ENCODE measurements at regions not wholly inside any gene's neighbourhood (a gene's known extent, or its start where the extent isn't known, plus 50 kb on each side); places are given as distances from the start of the nearest gene placed in this dataset.

DNA sequence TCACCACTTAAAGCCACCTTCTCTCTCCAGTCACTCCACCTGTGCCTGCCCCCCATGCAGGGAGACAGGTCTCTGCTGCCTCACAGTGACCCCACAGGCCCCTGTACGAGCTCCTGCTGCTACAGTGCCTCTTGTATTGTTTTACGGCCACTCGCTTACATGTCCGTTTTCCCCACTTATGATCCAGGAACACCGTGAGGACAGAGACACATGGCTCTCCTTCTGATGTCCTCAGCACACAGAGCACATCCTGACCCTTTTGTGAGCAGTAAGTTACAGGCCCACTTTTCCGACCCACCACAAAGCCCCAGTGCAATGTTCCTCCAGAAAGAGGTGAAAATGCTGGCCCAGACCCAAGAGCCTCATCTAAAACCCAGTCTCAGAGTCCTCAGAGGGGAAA lies 84.8 kb upstream of the GNAO1 start:
- H3K4me1 Mint-ChIP-seq: no peaks in the 10 kb centered on the region
- DNase-seq (no peak), ATAC-seq (no peak)
- no peaks in the 10 kb centered on the region for H3K9me3 Mint-ChIP-seq
- no peak overlapping the region for H3K4me3 Mint-ChIP-seq
- H3K27ac Mint-ChIP-seq: peak overlapping the region in 1 of 2 donors; percentile 29
- peaks cover 22% of the 10 kb centered on the region for H3K27me3 Mint-ChIP-seq

GRCh38 chr16:56102906-56103305 lies 88.4 kb upstream of the GNAO1 start:
- Mint-ChIP-seq H3K4me3 (no peak overlapping the region), H3K27ac (no peak overlapping the region), H3K9me3 (no peaks in the 10 kb centered on the region), H3K4me1 (no peaks in the 10 kb centered on the region), H3K27me3 (peaks cover 41% of the 10 kb centered on the region)
- DNase-seq (no peak), ATAC-seq (no peak)

DNA sequence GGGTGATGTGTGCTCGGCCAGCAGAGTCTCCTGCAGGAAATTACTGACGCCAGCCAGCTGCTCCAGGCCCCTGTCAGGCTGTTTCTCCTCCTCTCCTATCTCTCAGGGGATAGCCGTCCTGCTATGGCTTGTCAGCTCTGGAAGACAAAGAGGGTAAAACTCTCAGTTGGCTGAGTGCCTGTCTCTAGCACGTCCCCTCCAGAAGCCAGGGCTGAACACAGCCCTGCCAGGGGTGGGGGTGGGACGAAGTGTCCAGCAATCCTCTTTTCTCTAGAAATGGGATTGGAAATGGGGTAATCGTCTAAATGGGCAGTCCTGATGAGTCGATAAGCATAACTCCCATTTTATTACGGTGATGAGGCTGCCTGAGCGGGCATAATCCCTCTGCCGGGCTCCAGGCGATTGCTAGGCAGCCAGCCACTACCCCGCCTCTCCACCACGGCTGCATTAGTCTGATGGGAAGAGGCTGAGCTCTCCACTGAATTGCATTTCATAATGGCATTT lies 89.1 kb upstream of the GNAO1 start:
- no peaks in the 10 kb centered on the region for H3K9me3 Mint-ChIP-seq
- no peaks in the 10 kb centered on the region for H3K4me1 Mint-ChIP-seq
- no peak overlapping the region for H3K4me3 Mint-ChIP-seq
- ATAC-seq (no peak), DNase-seq (no peak)
- H3K27me3 Mint-ChIP-seq: peaks cover 47% of the 10 kb centered on the region
- H3K27ac Mint-ChIP-seq: no peak overlapping the region

DNA sequence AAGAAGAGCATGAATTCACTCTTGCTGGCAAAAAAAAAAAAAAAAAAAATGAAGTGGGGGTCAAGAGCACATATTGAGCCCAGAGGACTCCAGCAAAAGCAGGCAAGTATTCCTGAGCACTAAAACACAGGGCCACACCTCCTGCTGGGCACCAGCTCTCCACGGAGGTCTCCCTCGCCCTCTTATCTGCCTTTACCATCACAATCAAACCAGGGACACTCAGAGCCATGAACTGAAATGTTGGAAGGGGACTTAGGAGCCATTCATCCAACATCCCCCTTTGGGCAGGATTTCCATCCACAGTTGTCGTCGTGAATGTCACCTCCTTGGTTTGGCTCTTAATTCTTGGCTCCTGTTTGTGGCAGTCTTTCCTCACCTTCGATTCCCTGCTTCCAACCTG lies 89.8 kb upstream of the GNAO1 start:
- ATAC-seq (no peak), DNase-seq (no peak)

GRCh38 chr16:56097306-56097705 lies 94.0 kb upstream of the GNAO1 start:
- no peaks in the 10 kb centered on the region for H3K9me3 Mint-ChIP-seq
- no peak for DNase-seq
- H3K4me3 Mint-ChIP-seq: no peak overlapping the region
- no peaks in the 10 kb centered on the region for H3K4me1 Mint-ChIP-seq
- peaks cover 25% of the 10 kb centered on the region for H3K27me3 Mint-ChIP-seq
- no peak for ATAC-seq
- no peak overlapping the region for H3K27ac Mint-ChIP-seq

More for the DNA sequence above, 89.8 kb upstream of the GNAO1 start:
- Mint-ChIP-seq H3K4me3 (no peak overlapping the region), H3K27ac (no peak overlapping the region), H3K27me3 (peaks cover 44% of the 10 kb centered on the region), H3K9me3 (no peaks in the 10 kb centered on the region), H3K4me1 (no peaks in the 10 kb centered on the region)

DNA sequence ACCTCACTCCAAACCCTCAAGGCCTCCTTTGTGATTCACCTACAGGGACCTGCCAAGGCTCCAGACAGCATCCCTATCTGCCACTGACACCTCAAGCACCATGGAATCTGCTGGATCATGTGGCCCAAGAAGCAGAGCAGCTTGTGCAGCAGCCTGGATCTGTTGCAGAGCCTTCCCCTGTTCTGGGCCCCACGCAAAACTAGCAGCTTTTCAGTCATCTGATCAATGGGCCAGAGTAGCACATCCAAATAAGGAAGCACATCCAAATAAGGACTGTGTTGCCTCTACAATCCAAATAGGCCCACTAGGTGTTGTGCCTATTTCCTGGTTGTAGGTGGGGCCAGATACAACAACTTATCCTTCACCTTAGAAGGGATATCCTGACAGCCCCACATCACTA lies 97.1 kb upstream of the GNAO1 start:
- ATAC-seq (no peak), DNase-seq (no peak)
- Mint-ChIP-seq H3K27me3 (peaks cover 19% of the 10 kb centered on the region), H3K4me1 (no peaks in the 10 kb centered on the region), H3K27ac (no peak overlapping the region), H3K9me3 (no peaks in the 10 kb centered on the region), H3K4me3 (no peak overlapping the region)

- Mint-ChIP-seq H3K4me1 (no peaks in the 10 kb centered on the region), H3K27me3 (peaks cover 8% of the 10 kb centered on the region), H3K9me3 (no peaks in the 10 kb centered on the region), H3K4me3 (no peak overlapping the region), H3K27ac (peak overlapping the region in 1 of 2 donors; percentile 26)
- DNase-seq (no peak), ATAC-seq (no peak)
Observed at GRCh38 chr16:56093055-56093454, 98.2 kb upstream of the GNAO1 start.

DNA sequence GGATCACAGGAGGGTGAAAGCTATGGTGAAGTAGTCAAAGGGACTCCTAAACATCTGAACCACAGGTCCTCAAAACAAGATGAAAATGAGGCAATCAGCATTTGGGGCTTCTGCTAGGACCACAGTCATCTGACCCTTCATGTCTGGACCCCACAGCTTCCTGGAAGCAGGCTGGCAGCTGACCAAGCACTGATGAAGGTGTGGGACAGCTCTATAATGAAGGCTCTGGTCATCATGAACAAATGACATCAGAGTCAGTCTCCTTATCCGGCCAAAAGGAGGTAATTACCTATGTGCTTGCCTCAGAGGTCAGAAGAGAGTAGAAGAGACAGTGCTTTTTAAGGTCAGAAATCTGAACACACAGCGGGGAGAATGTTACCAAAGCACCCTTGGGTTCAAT lies 101.2 kb upstream of the GNAO1 start:
- H3K27me3 Mint-ChIP-seq: peaks cover 18% of the 10 kb centered on the region
- ATAC-seq (no peak), DNase-seq (no peak)
- no peak overlapping the region for H3K4me3 Mint-ChIP-seq
- no peaks in the 10 kb centered on the region for H3K4me1 Mint-ChIP-seq
- no peak overlapping the region for H3K27ac Mint-ChIP-seq
- no peaks in the 10 kb centered on the region for H3K9me3 Mint-ChIP-seq

DNA sequence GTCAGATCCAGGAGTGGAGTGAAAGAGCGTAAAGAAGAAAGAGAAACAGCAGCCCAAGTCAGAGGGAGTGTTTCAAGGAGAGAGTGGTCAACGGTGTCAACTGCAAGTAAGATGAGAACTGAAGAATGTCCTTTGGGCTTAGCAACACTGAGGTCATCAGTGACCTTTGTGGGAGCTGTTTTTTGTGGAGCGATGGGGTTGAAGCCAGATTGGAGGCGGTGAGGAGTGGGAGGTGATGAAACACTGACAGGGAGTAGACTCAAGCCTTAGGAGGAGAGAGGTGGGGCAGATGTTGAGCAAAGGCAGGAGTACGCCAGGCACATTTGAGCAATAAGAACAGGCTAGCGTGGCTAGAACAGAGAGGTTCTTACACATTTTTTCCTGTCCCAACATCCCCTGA lies 103.7 kb upstream of the GNAO1 start:
- Mint-ChIP-seq H3K27me3 (peaks cover 29% of the 10 kb centered on the region), H3K4me1 (no peaks in the 10 kb centered on the region), H3K4me3 (no peak overlapping the region), H3K27ac (peak overlapping the region in 1 of 2 donors; percentile 6), H3K9me3 (peaks cover 0 to 8% of the 10 kb centered on the region in 2 donors)
- DNase-seq (no peak), ATAC-seq (no peak)

DNA sequence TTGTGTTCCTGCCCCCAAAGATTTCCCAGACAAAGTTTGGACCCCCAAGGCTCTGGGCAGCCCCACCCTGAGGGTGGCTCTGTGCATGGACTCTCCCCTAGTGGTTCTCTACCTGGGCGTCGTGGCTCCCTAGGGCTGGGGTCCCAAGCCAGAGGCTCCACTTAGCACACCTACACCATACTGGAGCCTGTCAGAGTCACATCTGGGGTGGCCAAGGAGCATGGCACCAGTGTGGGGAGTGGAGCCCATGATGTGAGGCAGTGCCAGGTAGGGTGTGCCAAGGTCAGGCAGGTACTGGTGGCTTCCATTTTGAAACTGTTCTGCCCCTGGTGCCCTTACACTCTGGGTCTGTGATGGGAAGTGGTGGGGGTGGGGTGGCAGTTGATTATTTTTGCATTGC lies 109.9 kb upstream of the GNAO1 start:
- Mint-ChIP-seq H3K9me3 (peaks cover 5 to 8% of the 10 kb centered on the region in 2 donors), H3K27ac (no peak overlapping the region)
- ATAC-seq: no peak

DNA sequence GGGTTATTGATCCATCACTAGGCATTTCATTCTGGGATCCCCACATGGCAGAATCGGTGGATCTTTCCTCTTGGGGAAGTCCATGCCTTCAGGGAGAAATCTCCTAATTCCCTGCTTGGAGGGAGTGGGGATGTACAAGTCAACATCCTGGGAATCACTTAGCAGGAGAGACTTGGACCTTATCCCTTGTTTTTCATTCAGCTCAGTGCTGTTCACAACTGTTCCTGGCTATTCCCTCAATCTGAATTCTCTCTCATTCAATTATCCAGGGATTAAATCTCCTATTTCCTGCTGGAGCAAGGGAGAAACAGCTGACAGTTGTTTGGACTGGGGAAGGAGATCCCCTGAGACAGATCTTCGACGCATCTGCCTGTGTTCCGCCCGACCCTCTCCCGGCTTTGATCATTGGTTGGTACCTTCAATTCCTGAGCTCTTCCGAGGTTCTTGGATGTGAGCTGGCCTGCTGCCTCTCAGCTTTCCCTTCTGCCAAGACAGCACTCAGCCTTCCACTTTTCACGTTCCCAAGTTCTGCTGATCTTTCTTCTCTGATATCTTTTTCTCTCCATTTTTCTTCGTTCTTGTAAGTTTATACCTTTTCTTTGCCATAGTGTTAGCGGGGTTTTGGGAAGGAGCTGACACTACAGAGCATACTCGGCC lies 115.4 kb upstream of the GNAO1 start:
- H3K27me3 Mint-ChIP-seq: peaks cover 51% of the 10 kb centered on the region
- ATAC-seq: no peak
- H3K4me1 Mint-ChIP-seq: no peaks in the 10 kb centered on the region
- no peak overlapping the region for H3K4me3 Mint-ChIP-seq
- no peaks in the 10 kb centered on the region for H3K9me3 Mint-ChIP-seq
- H3K27ac Mint-ChIP-seq: no peak overlapping the region
- DNase-seq: no peak

More for the DNA sequence above, 109.9 kb upstream of the GNAO1 start:
- DNase-seq: no peak
- Mint-ChIP-seq H3K27me3 (peaks cover 19% of the 10 kb centered on the region), H3K4me1 (no peaks in the 10 kb centered on the region), H3K4me3 (no peak overlapping the region)

DNA sequence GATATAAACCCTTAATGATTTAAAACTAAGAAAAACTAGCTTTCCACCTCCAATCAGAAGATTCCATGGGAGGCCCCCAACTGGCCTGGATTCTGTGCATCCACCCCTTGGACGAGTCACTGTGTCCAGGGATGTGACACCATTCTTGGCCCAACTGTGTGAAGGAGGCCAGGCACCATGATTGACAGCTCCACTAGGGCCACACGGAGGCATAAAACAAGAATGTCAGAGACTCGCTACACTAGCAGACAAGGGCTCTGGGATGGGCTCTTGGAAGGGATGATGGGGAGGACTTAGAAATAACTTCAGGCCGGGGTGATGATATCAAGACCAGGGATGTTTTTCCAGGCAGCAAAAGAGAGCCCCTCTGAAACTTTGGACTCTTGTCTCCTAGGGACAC lies 117.8 kb upstream of the GNAO1 start:
- Mint-ChIP-seq H3K27ac (peak overlapping the region in 1 of 2 donors; percentile 37), H3K4me1 (no peaks in the 10 kb centered on the region), H3K27me3 (peaks cover 55% of the 10 kb centered on the region), H3K4me3 (no peak overlapping the region), H3K9me3 (no peaks in the 10 kb centered on the region)
- no peak for DNase-seq
- ATAC-seq: no peak

- Mint-ChIP-seq H3K9me3 (no peaks in the 10 kb centered on the region), H3K4me3 (no peak overlapping the region), H3K4me1 (no peaks in the 10 kb centered on the region), H3K27me3 (peaks cover 55% of the 10 kb centered on the region), H3K27ac (no peak overlapping the region)
- ATAC-seq (no peak), DNase-seq (no peak)
Observed at GRCh38 chr16:56072096-56072495, 119.2 kb upstream of the GNAO1 start.

DNA sequence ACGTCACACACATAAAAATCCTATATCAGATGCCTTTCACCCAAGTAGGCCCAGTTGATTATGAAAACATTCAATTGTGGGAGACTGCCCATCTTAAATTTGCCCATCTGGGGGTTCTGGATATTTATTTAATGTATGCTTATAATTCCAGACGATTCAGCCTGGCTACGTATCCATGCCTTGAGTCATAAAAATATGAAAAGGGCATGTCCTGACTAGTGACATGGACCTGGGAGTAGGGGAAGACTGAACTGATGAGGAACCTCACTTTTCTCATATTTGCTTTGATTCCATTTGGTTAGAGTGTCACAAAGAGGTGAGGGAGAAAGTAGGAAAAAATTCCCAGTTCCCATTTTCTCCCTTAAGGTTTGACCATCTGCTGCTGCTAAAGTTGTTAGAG lies 122.5 kb upstream of the GNAO1 start:
- Mint-ChIP-seq H3K27ac (no peak overlapping the region), H3K4me1 (no peaks in the 10 kb centered on the region), H3K4me3 (no peak overlapping the region), H3K27me3 (peaks cover 49% of the 10 kb centered on the region), H3K9me3 (no peaks in the 10 kb centered on the region)
- ATAC-seq (no peak), DNase-seq (no peak)

DNA sequence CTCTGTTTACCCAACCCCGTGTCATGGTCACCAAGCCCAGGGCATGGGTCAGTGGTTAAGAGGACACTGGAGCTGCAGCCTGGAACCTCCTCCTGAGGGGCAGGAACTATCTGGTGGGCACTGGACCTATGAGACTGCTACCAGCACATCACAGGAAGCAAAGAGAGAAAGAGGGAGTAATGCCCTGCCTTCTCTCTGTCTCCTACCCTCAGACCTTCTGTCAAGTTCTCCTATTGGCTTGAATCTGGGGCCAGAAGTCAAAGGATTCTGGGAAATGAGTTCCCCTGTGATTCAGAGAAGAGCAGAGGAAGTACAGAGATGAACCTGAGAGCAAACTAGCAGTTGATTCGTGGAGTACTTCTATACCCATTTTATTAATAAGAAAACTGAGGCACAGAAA lies 123.0 kb upstream of the GNAO1 start:
- H3K9me3 Mint-ChIP-seq: no peaks in the 10 kb centered on the region
- peak overlapping the region in 1 of 2 donors; percentile 42 for H3K27ac Mint-ChIP-seq
- DNase-seq (no peak), ATAC-seq (no peak)
- H3K4me1 Mint-ChIP-seq: no peaks in the 10 kb centered on the region
- H3K4me3 Mint-ChIP-seq: no peak overlapping the region
- peaks cover 44% of the 10 kb centered on the region for H3K27me3 Mint-ChIP-seq

DNA sequence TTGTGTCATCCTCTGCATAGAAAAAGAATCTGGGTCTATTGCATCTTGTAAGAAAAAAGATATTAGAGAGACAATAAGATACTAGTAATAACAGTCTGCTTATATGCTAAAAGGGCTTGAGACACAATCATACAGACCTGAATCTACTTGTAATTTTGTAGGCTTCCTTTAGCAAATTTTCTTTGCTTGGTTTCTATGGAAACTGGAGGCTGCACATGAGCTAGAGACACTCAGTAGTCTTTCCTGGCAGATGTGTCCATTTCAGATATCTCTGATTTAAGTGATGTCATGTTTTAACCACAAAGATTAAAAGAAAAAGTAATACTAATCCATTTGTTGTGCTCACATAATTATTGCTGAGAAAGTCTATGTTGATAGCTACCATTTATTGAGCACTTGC lies 123.9 kb upstream of the GNAO1 start:
- Mint-ChIP-seq H3K27ac (no peak overlapping the region), H3K4me3 (no peak overlapping the region), H3K4me1 (no peaks in the 10 kb centered on the region), H3K9me3 (no peaks in the 10 kb centered on the region), H3K27me3 (peaks cover 35% of the 10 kb centered on the region)
- DNase-seq: no peak
- ATAC-seq: no peak

DNA sequence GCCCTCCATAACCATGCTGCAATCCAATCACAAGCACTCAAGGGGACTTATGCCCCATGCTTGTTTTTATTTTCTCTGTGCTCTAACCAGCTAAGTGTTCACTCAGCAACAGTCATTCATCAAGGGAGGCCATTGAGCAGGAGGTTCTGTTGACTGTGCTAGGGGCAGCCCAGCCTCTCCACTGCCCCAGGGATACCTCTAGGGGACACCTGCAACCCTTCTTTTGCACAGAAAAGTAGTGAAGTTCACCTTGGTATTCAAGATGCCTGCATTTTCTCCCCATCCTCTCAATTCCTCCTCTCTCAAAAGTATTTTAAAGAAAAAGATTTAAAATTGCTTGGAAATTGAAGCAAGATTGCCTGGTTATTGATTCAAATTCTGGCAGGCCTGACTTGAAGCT lies 124.7 kb upstream of the GNAO1 start:
- no peak overlapping the region for H3K27ac Mint-ChIP-seq
- H3K27me3 Mint-ChIP-seq: peaks cover 28% of the 10 kb centered on the region

More for the DNA sequence above, 124.7 kb upstream of the GNAO1 start:
- Mint-ChIP-seq H3K9me3 (no peaks in the 10 kb centered on the region), H3K4me3 (no peak overlapping the region), H3K4me1 (no peaks in the 10 kb centered on the region)
- DNase-seq: no peak
- no peak for ATAC-seq

Data from stimulated activated naive CD8-positive, alpha-beta T cell treated with anti-CD3 and anti-CD28 coated beads, Interleukin-15, amount 100 ng/mL, for 72 hours (primary cell).